Activated naive CD4-positive, alpha-beta T cell treated with anti-CD3 and anti-CD28 coated beads, Interleukin-2, amount 10 ng/mL, durations not matched to agents 7 days and 5 days (primary cell): ENCODE measurements at regions not wholly inside any gene's neighbourhood (a gene's known extent, or its start where the extent isn't known, plus 50 kb on each side); places are given as distances from the start of the nearest gene placed in this dataset.
"Not testable (repeated sequence)": the region's sequence is repeated elsewhere in the genome, so short reads cannot be mapped to it uniquely, and the experiment has no call there.

ENCODE experiments used
- CTCF ChIA-PET: fragments of 350-600 bp; sonication (Branson Sonifier 250); formaldehyde crosslinking; loops from one replicate; lab custom pipeline; 2021; ENCODE audit warnings: antibody characterized with exemption; lab: Charles Lee
- DNase-seq: peaks from one replicate; pipeline ENCODE4 v3.0.0-alpha.2; 2020
- H3K27ac Mint-ChIP-seq: one replicate; pipeline ENCODE4 v1.8.0; 2021; ENCODE audit warnings: mild to moderate bottlenecking, moderate library complexity, mixed read lengths
- H3K27me3 Mint-ChIP-seq: one replicate; pipeline ENCODE4 v1.8.0; 2021; ENCODE audit warnings: mild to moderate bottlenecking, mixed read lengths
- H3K36me3 Mint-ChIP-seq: one replicate; pipeline ENCODE4 v1.8.0; 2021; ENCODE audit warnings: mixed read lengths
- H3K4me1 Mint-ChIP-seq: one replicate; pipeline ENCODE4 v1.8.0; 2021; ENCODE audit warnings: mixed read lengths
- H3K4me3 Mint-ChIP-seq: one replicate; pipeline ENCODE4 v1.8.0; 2021; ENCODE audit warnings: mild to moderate bottlenecking, moderate library complexity, mixed read lengths
- H3K9me3 Mint-ChIP-seq: one replicate; pipeline ENCODE4 v1.8.0; 2021; ENCODE audit warnings: mixed read lengths

- H3K27ac Mint-ChIP-seq, H3K4me3 Mint-ChIP-seq, H3K36me3 Mint-ChIP-seq, H3K9me3 Mint-ChIP-seq: not testable (repeated sequence)
- CTCF ChIA-PET: interaction anchor here (0.6 to 1.0 kb wide), 2 partner anchors 254 to 330 kb away, joined by 3 read pairs; no protein-coding TSS in a partner anchor
- H3K27me3 Mint-ChIP-seq: peaks cover 53% of the 10 kb centered on the region
- DNase-seq: peak; percentile 45
- H3K4me1 Mint-ChIP-seq: peaks cover 20% of the 10 kb centered on the region
Observed at GRCh38 chr6:28686446-28687027, 160.9 kb downstream of the GPX5 start.

- DNase-seq, H3K4me3 Mint-ChIP-seq, H3K27ac Mint-ChIP-seq, H3K36me3 Mint-ChIP-seq, H3K9me3 Mint-ChIP-seq: not testable (repeated sequence)
- H3K4me1 Mint-ChIP-seq: peaks cover 17% of the 10 kb centered on the region
- peaks cover 53% of the 10 kb centered on the region for H3K27me3 Mint-ChIP-seq
- CTCF ChIA-PET: interaction anchor here (1.0 kb wide), 1 partner anchor 329 kb away, joined by 3 read pairs; no protein-coding TSS in a partner anchor
Observed at GRCh38 chr6:28687309-28687981, 161.8 kb downstream of the GPX5 start.

- H3K4me3 Mint-ChIP-seq, H3K27ac Mint-ChIP-seq, H3K4me1 Mint-ChIP-seq, H3K9me3 Mint-ChIP-seq, CTCF ChIA-PET, DNase-seq: not testable (repeated sequence)
- peaks cover 70% of the 10 kb centered on the region for H3K27me3 Mint-ChIP-seq
- H3K36me3 Mint-ChIP-seq: peaks cover 12% of the 10 kb centered on the region
Observed at GRCh38 chr6:28691991-28692390, 166.3 kb downstream of the GPX5 start.

- Mint-ChIP-seq H3K9me3 (no peaks in the 10 kb centered on the region), H3K36me3 (peaks cover 12% of the 10 kb centered on the region), H3K4me1 (peaks cover 6% of the 10 kb centered on the region), H3K4me3 (no peak overlapping the region), H3K27ac (peak overlapping the region; percentile 76), H3K27me3 (peaks cover 72% of the 10 kb centered on the region)
- CTCF ChIA-PET: interaction anchor here (2.1 kb wide), 1 partner anchor 9 kb away, joined by 9 read pairs; no protein-coding TSS in a partner anchor
- no peak for DNase-seq
Observed at GRCh38 chr6:28693033-28693750, 167.5 kb downstream of the GPX5 start.

GRCh38 chr6:28693751-28694443 lies 168.2 kb downstream of the GPX5 start:
- Mint-ChIP-seq H3K27me3 (peaks cover 77% of the 10 kb centered on the region), H3K9me3 (no peaks in the 10 kb centered on the region), H3K36me3 (peaks cover 12% of the 10 kb centered on the region), H3K4me1 (peaks cover 6% of the 10 kb centered on the region), H3K4me3 (no peak overlapping the region), H3K27ac (peak overlapping the region; percentile 76)
- CTCF ChIA-PET: interaction anchor here (2.1 kb wide), 1 partner anchor 9 kb away, joined by 9 read pairs; no protein-coding TSS in a partner anchor
- no peak for DNase-seq

- peaks cover 6% of the 10 kb centered on the region for H3K4me1 Mint-ChIP-seq
- DNase-seq: no peak
- H3K4me3 Mint-ChIP-seq: no peak overlapping the region
- peaks cover 86% of the 10 kb centered on the region for H3K27me3 Mint-ChIP-seq
- no peaks in the 10 kb centered on the region for H3K9me3 Mint-ChIP-seq
- CTCF ChIA-PET: no interaction called here
- peak overlapping the region; percentile 50 for H3K27ac Mint-ChIP-seq
- peaks cover 12% of the 10 kb centered on the region for H3K36me3 Mint-ChIP-seq
Observed at GRCh38 chr6:28695715-28696114, 170.0 kb downstream of the GPX5 start.

GRCh38 chr6:28696167-28696566 lies 170.5 kb downstream of the GPX5 start:
- peaks cover 6% of the 10 kb centered on the region for H3K4me1 Mint-ChIP-seq
- H3K9me3 Mint-ChIP-seq: no peaks in the 10 kb centered on the region
- CTCF ChIA-PET: no interaction called here
- H3K4me3 Mint-ChIP-seq: no peak overlapping the region
- peaks cover 12% of the 10 kb centered on the region for H3K36me3 Mint-ChIP-seq
- H3K27ac Mint-ChIP-seq: no peak overlapping the region
- peaks cover 87% of the 10 kb centered on the region for H3K27me3 Mint-ChIP-seq
- no peak for DNase-seq

- H3K4me1 Mint-ChIP-seq: peaks cover 6% of the 10 kb centered on the region
- H3K9me3 Mint-ChIP-seq: no peaks in the 10 kb centered on the region
- H3K4me3 Mint-ChIP-seq: no peak overlapping the region
- no peak for DNase-seq
- H3K27ac Mint-ChIP-seq: no peak overlapping the region
- peaks cover 12% of the 10 kb centered on the region for H3K36me3 Mint-ChIP-seq
- peaks cover 87% of the 10 kb centered on the region for H3K27me3 Mint-ChIP-seq
- CTCF ChIA-PET: no interaction called here
Observed at GRCh38 chr6:28696682-28697081, 171.0 kb downstream of the GPX5 start.

GRCh38 chr6:28707387-28708282 lies 182.0 kb downstream of the GPX5 start:
- Mint-ChIP-seq H3K36me3 (peaks cover 3% of the 10 kb centered on the region), H3K9me3 (peaks cover 21% of the 10 kb centered on the region), H3K27me3 (peaks cover 44% of the 10 kb centered on the region), H3K4me3 (no peak overlapping the region), H3K27ac (no peak overlapping the region), H3K4me1 (peaks cover 11% of the 10 kb centered on the region)
- no peak for DNase-seq
- CTCF ChIA-PET: no interaction called here

- no peak overlapping the region for H3K27ac Mint-ChIP-seq
- H3K27me3 Mint-ChIP-seq: peaks cover 36% of the 10 kb centered on the region
- CTCF ChIA-PET: interaction anchor here (0.6 to 1.7 kb wide), 2 partner anchors 9 to 19 kb away, joined by 3 to 4 read pairs; no protein-coding TSS in a partner anchor
- peaks cover 11% of the 10 kb centered on the region for H3K4me1 Mint-ChIP-seq
- DNase-seq: no peak
- peaks cover 3% of the 10 kb centered on the region for H3K36me3 Mint-ChIP-seq
- H3K9me3 Mint-ChIP-seq: peaks cover 21% of the 10 kb centered on the region
- H3K4me3 Mint-ChIP-seq: peak overlapping the region; percentile 40
Observed at GRCh38 chr6:28709478-28710349, 184.0 kb downstream of the GPX5 start.

- CTCF ChIA-PET: interaction anchor here (1.7 kb wide), 1 partner anchor 18 kb away, joined by 4 read pairs; no protein-coding TSS in a partner anchor
- H3K4me3 Mint-ChIP-seq: no peak overlapping the region
- peaks cover 11% of the 10 kb centered on the region for H3K4me1 Mint-ChIP-seq
- no peak overlapping the region for H3K27ac Mint-ChIP-seq
- DNase-seq: no peak
- peaks cover 36% of the 10 kb centered on the region for H3K27me3 Mint-ChIP-seq
- H3K36me3 Mint-ChIP-seq: peaks cover 3% of the 10 kb centered on the region
- peaks cover 21% of the 10 kb centered on the region for H3K9me3 Mint-ChIP-seq
Observed at GRCh38 chr6:28710466-28711191, 184.9 kb downstream of the GPX5 start.

GRCh38 chr6:28711325-28711724 lies 185.6 kb downstream of the GPX5 start:
- no peak overlapping the region for H3K4me3 Mint-ChIP-seq

More at GRCh38 chr6:28711325-28711724, 185.6 kb downstream of the GPX5 start:
- no peak overlapping the region for H3K27ac Mint-ChIP-seq
- DNase-seq: no peak
- H3K27me3 Mint-ChIP-seq: peaks cover 36% of the 10 kb centered on the region
- H3K36me3 Mint-ChIP-seq: peaks cover 3% of the 10 kb centered on the region
- H3K9me3 Mint-ChIP-seq: peaks cover 21% of the 10 kb centered on the region
- CTCF ChIA-PET: interaction anchor here (1.7 kb wide), 1 partner anchor 17 kb away, joined by 4 read pairs; no protein-coding TSS in a partner anchor
- peaks cover 11% of the 10 kb centered on the region for H3K4me1 Mint-ChIP-seq
